Mesothelial cell of epicardium (in vitro differentiated cells): ENCODE measurements at regions not wholly inside any gene's neighbourhood (a gene's known extent, or its start where the extent isn't known, plus 50 kb on each side); places are given as distances from the start of the nearest gene placed in this dataset.

Experiments used
- DNase-seq, 2 experiments: peaks; one replicate each; pipeline ENCODE4 v3.0.0; 2021; ENCODE audit warnings: low spot score in 2 of 2; ENCODE audit not compliant: unreplicated experiment in 2 of 2
- H3K27ac Mint-ChIP-seq: 2 replicates; pipeline ENCODE4 v1.8.0; 2021; ENCODE audit warnings: mixed read lengths
- H3K27me3 Mint-ChIP-seq: 2 replicates; pipeline ENCODE4 v1.8.0; 2021; ENCODE audit warnings: low read depth, mixed read lengths
- H3K36me3 Mint-ChIP-seq: 2 replicates; pipeline ENCODE4 v1.8.0; 2021; ENCODE audit warnings: mixed read lengths
- H3K4me1 Mint-ChIP-seq: 2 replicates; pipeline ENCODE4 v1.8.0; 2021; ENCODE audit warnings: mixed read lengths
- H3K4me3 Mint-ChIP-seq: 2 replicates; pipeline ENCODE4 v1.8.0; 2021; ENCODE audit warnings: mild to moderate bottlenecking, moderate library complexity, mixed read lengths
- H3K9me3 Mint-ChIP-seq: 2 replicates; pipeline ENCODE4 v1.8.0; 2021; ENCODE audit warnings: mixed read lengths
- TF ChIP-seq, protein P1 (sequence below): fragments of 200-600 bp; sonication (generic); IDR thresholded peaks from one replicate; pipeline ENCODE4 v1.5.0; 2021; ENCODE audit warnings: antibody characterized with exemption; ENCODE audit not compliant: unreplicated experiment

GRCh38 chr11:44408711-44409470 is 99.0 kb upstream of the ALX4 start:
- Mint-ChIP-seq H3K36me3 (no peaks in the 10 kb centered on the region), H3K4me1 (no peaks in the 10 kb centered on the region), H3K27ac (no peak overlapping the region), H3K4me3 (no peak overlapping the region), H3K27me3 (peaks cover 75% of the 10 kb centered on the region), H3K9me3 (peaks cover 8% of the 10 kb centered on the region)
- TF ChIP-seq, protein P1, sequence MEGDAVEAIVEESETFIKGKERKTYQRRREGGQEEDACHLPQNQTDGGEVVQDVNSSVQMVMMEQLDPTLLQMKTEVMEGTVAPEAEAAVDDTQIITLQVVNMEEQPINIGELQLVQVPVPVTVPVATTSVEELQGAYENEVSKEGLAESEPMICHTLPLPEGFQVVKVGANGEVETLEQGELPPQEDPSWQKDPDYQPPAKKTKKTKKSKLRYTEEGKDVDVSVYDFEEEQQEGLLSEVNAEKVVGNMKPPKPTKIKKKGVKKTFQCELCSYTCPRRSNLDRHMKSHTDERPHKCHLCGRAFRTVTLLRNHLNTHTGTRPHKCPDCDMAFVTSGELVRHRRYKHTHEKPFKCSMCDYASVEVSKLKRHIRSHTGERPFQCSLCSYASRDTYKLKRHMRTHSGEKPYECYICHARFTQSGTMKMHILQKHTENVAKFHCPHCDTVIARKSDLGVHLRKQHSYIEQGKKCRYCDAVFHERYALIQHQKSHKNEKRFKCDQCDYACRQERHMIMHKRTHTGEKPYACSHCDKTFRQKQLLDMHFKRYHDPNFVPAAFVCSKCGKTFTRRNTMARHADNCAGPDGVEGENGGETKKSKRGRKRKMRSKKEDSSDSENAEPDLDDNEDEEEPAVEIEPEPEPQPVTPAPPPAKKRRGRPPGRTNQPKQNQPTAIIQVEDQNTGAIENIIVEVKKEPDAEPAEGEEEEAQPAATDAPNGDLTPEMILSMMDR = no peak
- no peak for DNase-seq

- TF ChIP-seq, protein P1 = no peak
- H3K9me3 Mint-ChIP-seq = peaks cover 8% of the 10 kb centered on the region
These were observed 99.8 kb upstream of the ALX4 start for GRCh38 chr11:44409558-44410236.

DNA sequence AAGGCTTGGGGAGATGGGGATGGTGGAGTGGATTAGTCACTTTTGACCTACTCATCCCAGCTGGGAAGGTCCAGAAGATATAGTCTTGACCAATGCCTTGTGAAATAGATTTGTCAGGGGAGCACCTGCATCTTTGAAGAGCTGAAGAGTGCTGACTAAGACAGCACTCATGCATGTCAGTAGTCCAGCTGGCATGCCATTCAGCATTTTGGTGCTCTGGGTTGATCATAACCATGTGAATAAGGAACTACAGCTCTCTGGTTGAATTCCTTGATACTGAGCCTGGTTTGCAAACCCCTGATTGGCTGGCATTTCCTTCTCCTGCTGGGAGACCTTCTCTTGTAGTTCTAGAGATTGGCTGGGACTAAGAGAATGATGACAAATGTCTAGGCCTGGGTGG is 106.8 kb upstream of the ALX4 start:
- no peak for DNase-seq
- Mint-ChIP-seq H3K4me3 (no peak overlapping the region), H3K27ac (no peak overlapping the region), H3K36me3 (no peaks in the 10 kb centered on the region), H3K4me1 (no peaks in the 10 kb centered on the region), H3K27me3 (peaks cover 77% of the 10 kb centered on the region), H3K9me3 (peaks cover 5% of the 10 kb centered on the region)
- TF ChIP-seq, protein P1 = no peak

More at GRCh38 chr11:44409558-44410236, 99.8 kb upstream of the ALX4 start:
- peaks cover 78% of the 10 kb centered on the region for H3K27me3 Mint-ChIP-seq
- H3K4me3 Mint-ChIP-seq = no peak overlapping the region
- no peaks in the 10 kb centered on the region for H3K36me3 Mint-ChIP-seq
- H3K4me1 Mint-ChIP-seq = no peaks in the 10 kb centered on the region
- DNase-seq = no peak
- H3K27ac Mint-ChIP-seq = no peak overlapping the region

- no peak overlapping the region for H3K4me3 Mint-ChIP-seq
- H3K27me3 Mint-ChIP-seq = peaks cover 78% of the 10 kb centered on the region
- H3K36me3 Mint-ChIP-seq = no peaks in the 10 kb centered on the region
- TF ChIP-seq, protein P1 = no peak
- no peaks in the 10 kb centered on the region for H3K9me3 Mint-ChIP-seq
- no peak overlapping the region for H3K27ac Mint-ChIP-seq
- no peak for DNase-seq
- H3K4me1 Mint-ChIP-seq = no peaks in the 10 kb centered on the region
These were observed 108.0 kb upstream of the ALX4 start for GRCh38 chr11:44417731-44418455.

- Mint-ChIP-seq H3K9me3 (no peaks in the 10 kb centered on the region), H3K4me1 (no peaks in the 10 kb centered on the region), H3K4me3 (no peak overlapping the region), H3K36me3 (no peaks in the 10 kb centered on the region), H3K27me3 (peaks cover 80% of the 10 kb centered on the region), H3K27ac (no peak overlapping the region)
- TF ChIP-seq, protein P1 = no peak
- no peak for DNase-seq
These were observed 108.5 kb upstream of the ALX4 start for GRCh38 chr11:44418456-44418830.
